ENCODE measurements at regions not wholly inside any gene's neighbourhood (a gene's known extent, or its start where the extent isn't known, plus 50 kb on each side); places are given as distances from the start of the nearest gene placed in this dataset.

- WGBS (ENCODE audit: extremely low coverage, insufficient read length, low lambda C conversion rate) = no CpG with 5 or more reads among the region's 10 CpGs
- Histone ChIP-seq H3K79me1 (ENCODE audit: insufficient read depth, low read depth, low read length, poor library complexity, severe bottlenecking) (no peaks in the 10 kb centered on the region), H3K23me2 (ENCODE audit: insufficient read length, low read depth, low read length, poor library complexity, severe bottlenecking) (no peaks in the 10 kb centered on the region), H2BK15ac (ENCODE audit: low read depth, low read length) (no peak overlapping the region), H4K8ac (replicated peaks; ENCODE audit: insufficient read length, low read depth, low read length) (no peak overlapping the region), H3K4ac (ENCODE audit: low read depth, low read length) (no peak overlapping the region), H4K91ac (ENCODE audit: insufficient read length, low read depth, low read length) (no peak overlapping the region), H3K14ac (ENCODE audit: insufficient read depth, low read length) (no peak overlapping the region), H3K56ac (ENCODE audit: insufficient read length, low read depth, low read length) (no peak overlapping the region), H4K5ac (ENCODE audit: insufficient read length, low read depth, low read length) (no peak overlapping the region), H3K9me3 (ENCODE audit: control insufficient read depth, low read depth, low read length) (no peaks in the 10 kb centered on the region), H3K4me1 (ENCODE audit: insufficient read depth, low read length) (no peaks in the 10 kb centered on the region), H3K9ac (ENCODE audit: extremely low read depth, insufficient read length, low read length) (no peak overlapping the region), H3K27ac (ENCODE audit: insufficient read length, low read depth, low read length) (no peak overlapping the region), H3K79me2 (ENCODE audit: insufficient read depth, low read length) (no peaks in the 10 kb centered on the region), H3K4me2 (ENCODE audit: insufficient read depth, insufficient read length, low read length) (no peak overlapping the region), H2BK120ac (ENCODE audit: low read depth, low read length, poor library complexity, severe bottlenecking) (no peak overlapping the region), H2BK12ac (ENCODE audit: insufficient read length, low read depth, low read length) (no peak overlapping the region), H3K18ac (ENCODE audit: insufficient read length, low read depth, low read length) (no peak overlapping the region), H2BK20ac (ENCODE audit: low read depth, low read length, poor library complexity, severe bottlenecking) (no peak overlapping the region), H2AK5ac (ENCODE audit: insufficient read length, low read length) (no peak overlapping the region), H4K20me1 (ENCODE audit: control insufficient read depth, insufficient read depth, insufficient read length) (no peaks in the 10 kb centered on the region), H3K23ac (ENCODE audit: insufficient read length, low read depth, low read length) (no peak overlapping the region), H2AFZ (ENCODE audit: low read length) (no peak overlapping the region), H3T11ph (ENCODE audit: low read length) (no peak overlapping the region), H3K27me3 (ENCODE audit: insufficient read depth, low read length) (no peaks in the 10 kb centered on the region), H2BK5ac (ENCODE audit: insufficient read length, low read length) (no peak overlapping the region)
- peaks cover 16 to 20% of the 10 kb centered on the region in 2 experiments for H3K4me1 Mint-ChIP-seq
- H3K27me3 Mint-ChIP-seq (ENCODE audit: low read depth) = peaks cover 6% of the 10 kb centered on the region
- no peak for TF ChIP-seq CTCF (conservative IDR thresholded peaks at IDR 0.05)
- no peak overlapping the region for H3K4me3 Mint-ChIP-seq
- H3K36me3 Mint-ChIP-seq (ENCODE audit: insufficient read depth in 1 of 3, low read depth in 3 of 3) = peaks cover 3 to 6% (median 4%) of the 10 kb centered on the region in 3 experiments; a peak in 5 of 7 replicates
- peaks cover 5 to 8% of the 10 kb centered on the region in 2 experiments; a peak in 3 of 5 replicates for H3K9me3 Mint-ChIP-seq
- no peak overlapping the region; a peak in 1 of 7 replicates for H3K27ac Mint-ChIP-seq
- DNase-seq = no peak
These were observed 78.6 kb upstream of the STOX2 start for GRCh38 chr4:183826461-183826860.

All from H9 (cell line).